CD4-positive, alpha-beta T cell treated with Interleukin-4 for 1 hour (primary cell): ENCODE measurements at regions not wholly inside any gene's neighbourhood (a gene's known extent, or its start where the extent isn't known, plus 50 kb on each side); places are given as distances from the start of the nearest gene placed in this dataset.

Experiments used
- DNase-seq, 2 donors: peaks; one replicate each; pipeline ENCODE4 v3.0.0-alpha.2; 2020 to 2022

- DNase-seq: no peak
These were observed 168.7 kb upstream of the ITGB1 start for GRCh38 chr10:33126742-33127141.

GRCh38 chr10:33125522-33126517 is 167.8 kb upstream of the ITGB1 start:
- peak; percentile 48 to 71 for DNase-seq

- DNase-seq: no peak
These were observed 167.1 kb upstream of the ITGB1 start for GRCh38 chr10:33125111-33125510.

- DNase-seq: no peak
These were observed 165.7 kb upstream of the ITGB1 start for GRCh38 chr10:33123680-33124079.

GRCh38 chr10:33122014-33122809 is 164.2 kb upstream of the ITGB1 start:
- no peak for DNase-seq

GRCh38 chr10:33120700-33121099 is 162.7 kb upstream of the ITGB1 start:
- no peak for DNase-seq

- no peak for DNase-seq
These were observed 162.2 kb upstream of the ITGB1 start for GRCh38 chr10:33120275-33120674.

- peak; percentile 67 to 86 for DNase-seq
These were observed 159.8 kb upstream of the ITGB1 start for GRCh38 chr10:33117816-33118215.

GRCh38 chr10:33117230-33117629 is 159.2 kb upstream of the ITGB1 start:
- DNase-seq: no peak

GRCh38 chr10:33115738-33116719 is 158.0 kb upstream of the ITGB1 start:
- DNase-seq: peak; percentile 44 to 69

- peak in 1 of 2 donors; percentile 78 for DNase-seq
These were observed 156.5 kb upstream of the ITGB1 start for GRCh38 chr10:33114451-33114952.

- DNase-seq: no peak
These were observed 155.4 kb upstream of the ITGB1 start for GRCh38 chr10:33113466-33113865.

GRCh38 chr10:33112831-33113455 is 154.9 kb upstream of the ITGB1 start:
- DNase-seq: no peak

- no peak for DNase-seq
These were observed 153.5 kb upstream of the ITGB1 start for GRCh38 chr10:33111488-33112051.

- DNase-seq: peak; percentile 29 to 71
These were observed 151.9 kb upstream of the ITGB1 start for GRCh38 chr10:33109788-33110469.

- DNase-seq: no peak
These were observed 151.4 kb upstream of the ITGB1 start for GRCh38 chr10:33109384-33109783.

GRCh38 chr10:33107953-33108352 is 149.9 kb upstream of the ITGB1 start:
- no peak for DNase-seq

GRCh38 chr10:33106767-33107166 is 148.7 kb upstream of the ITGB1 start:
- DNase-seq: no peak

- DNase-seq: no peak
These were observed 145.9 kb upstream of the ITGB1 start for GRCh38 chr10:33103863-33104379.

- no peak for DNase-seq
These were observed 144.0 kb upstream of the ITGB1 start for GRCh38 chr10:33102071-33102470.

- DNase-seq: no peak
These were observed 143.4 kb upstream of the ITGB1 start for GRCh38 chr10:33101392-33101787.
